BE2C (cell line): ENCODE measurements at regions not wholly inside any gene's neighbourhood (a gene's known extent, or its start where the extent isn't known, plus 50 kb on each side); places are given as distances from the start of the nearest gene placed in this dataset.
"Not testable (repeated sequence)": the region's sequence is repeated elsewhere in the genome, so short reads cannot be mapped to it uniquely, and the experiment has no call there.

Experiments
- DNase-seq: peaks from one replicate; pipeline ENCODE4 v3.0.0-alpha.2; 2020
- H3K27me3 ChIP-seq: fragments of 250-450 bp; sonication (Bioruptor Pico); 2 replicates; pipeline ENCODE4 v1.5.1; 2020; ENCODE audit warnings: mild to moderate bottlenecking
- H3K36me3 ChIP-seq: fragments of 250-450 bp; sonication (Bioruptor Pico); 2 replicates; pipeline ENCODE4 v1.5.1; 2020; ENCODE audit warnings: mild to moderate bottlenecking
- H3K4me1 ChIP-seq: fragments of 250-450 bp; sonication (Bioruptor Pico); 2 replicates; pipeline ENCODE4 v1.5.1; 2020
- H3K4me3 ChIP-seq: 2 replicates; pipeline ENCODE4 v1.5.1; 2011; ENCODE audit warnings: low read depth, low read length
- H3K9me3 ChIP-seq: fragments of 250-450 bp; sonication (Bioruptor Pico); 2 replicates; pipeline ENCODE4 v1.5.1; 2020
- CTCF ChIP-seq: IDR thresholded peaks from 2 replicates; pipeline ENCODE4 v1.5.1; 2012; ENCODE audit warnings: mild to moderate bottlenecking, low read depth, low read length

GRCh38 chr3:194869482-194870169, 183.9 kb downstream of the FAM43A start:
- TF ChIP-seq CTCF, result 0 out of 2 replicates have a peak, but pooled peaks have one; percentile 12
- Histone ChIP-seq H3K36me3 (no peaks in the 10 kb centered on the region), H3K4me3 (no peak overlapping the region), H3K9me3 (no peaks in the 10 kb centered on the region), H3K4me1 (peaks cover 15% of the 10 kb centered on the region), H3K27me3 (no peaks in the 10 kb centered on the region)
- no peak for DNase-seq

GRCh38 chr3:194870394-194871110, 184.9 kb downstream of the FAM43A start:
- H3K4me1 ChIP-seq, result peaks cover 15% of the 10 kb centered on the region

GRCh38 chr3:194871143-194871863, 185.6 kb downstream of the FAM43A start:
- DNase-seq, result peak; percentile 68
- H3K27me3 ChIP-seq, result no peaks in the 10 kb centered on the region
- H3K4me3 ChIP-seq, result no peak overlapping the region
- TF ChIP-seq CTCF, result no peak
- no peaks in the 10 kb centered on the region for H3K9me3 ChIP-seq
- no peaks in the 10 kb centered on the region for H3K36me3 ChIP-seq
- peaks cover 15% of the 10 kb centered on the region for H3K4me1 ChIP-seq

More at GRCh38 chr3:194870394-194871110, 184.9 kb downstream of the FAM43A start:
- TF ChIP-seq CTCF, result no peak
- Histone ChIP-seq H3K27me3 (no peaks in the 10 kb centered on the region), H3K36me3 (no peaks in the 10 kb centered on the region), H3K9me3 (no peaks in the 10 kb centered on the region), H3K4me3 (no peak overlapping the region)
- no peak for DNase-seq

GRCh38 chr3:194871864-194872668, 186.4 kb downstream of the FAM43A start:
- H3K4me1 ChIP-seq, result peaks cover 15% of the 10 kb centered on the region
- DNase-seq, result no peak
- no peak overlapping the region for H3K4me3 ChIP-seq
- no peak for TF ChIP-seq CTCF
- no peaks in the 10 kb centered on the region for H3K27me3 ChIP-seq
- H3K36me3 ChIP-seq, result no peaks in the 10 kb centered on the region
- H3K9me3 ChIP-seq, result no peaks in the 10 kb centered on the region

GRCh38 chr3:194872669-194872977, 186.9 kb downstream of the FAM43A start:
- H3K36me3 ChIP-seq, result no peaks in the 10 kb centered on the region
- no peaks in the 10 kb centered on the region for H3K27me3 ChIP-seq
- H3K9me3 ChIP-seq, result no peaks in the 10 kb centered on the region
- no peak for TF ChIP-seq CTCF
- no peak overlapping the region for H3K4me3 ChIP-seq
- DNase-seq, result no peak
- peaks cover 15% of the 10 kb centered on the region for H3K4me1 ChIP-seq

GRCh38 chr3:194873474-194873873, 187.8 kb downstream of the FAM43A start:
- H3K4me1 ChIP-seq, result peaks cover 15% of the 10 kb centered on the region
- not testable (repeated sequence) for H3K27me3 ChIP-seq, H3K36me3 ChIP-seq, H3K9me3 ChIP-seq, DNase-seq, H3K4me3 ChIP-seq
